ENCODE measurements at regions not wholly inside any gene's neighbourhood (a gene's known extent, or its start where the extent isn't known, plus 50 kb on each side); places are given as distances from the start of the nearest gene placed in this dataset.

DNA sequence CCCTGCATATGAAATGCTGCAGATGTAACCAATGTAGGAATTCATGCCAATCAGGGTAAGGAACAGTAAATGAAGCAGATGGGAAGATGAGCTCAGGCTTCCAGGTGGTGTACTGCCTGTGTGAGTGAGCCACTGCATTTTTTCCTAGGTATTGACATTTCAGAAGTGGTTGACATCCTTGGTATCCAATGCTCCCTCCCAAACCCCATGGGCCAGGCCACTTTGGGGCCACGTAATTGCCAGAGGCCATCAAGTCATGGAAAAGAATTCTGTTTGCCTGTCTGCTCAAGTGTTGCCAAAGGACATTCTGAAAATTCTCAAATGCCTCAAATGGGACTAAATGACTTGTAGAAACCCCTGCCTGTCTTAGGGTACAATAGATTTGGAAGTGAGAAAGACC, 384.6 kb downstream of the GATA3 start:
- H2AFZ ChIP-seq (ENCODE audit: low read length), result no peak overlapping the region

DNA sequence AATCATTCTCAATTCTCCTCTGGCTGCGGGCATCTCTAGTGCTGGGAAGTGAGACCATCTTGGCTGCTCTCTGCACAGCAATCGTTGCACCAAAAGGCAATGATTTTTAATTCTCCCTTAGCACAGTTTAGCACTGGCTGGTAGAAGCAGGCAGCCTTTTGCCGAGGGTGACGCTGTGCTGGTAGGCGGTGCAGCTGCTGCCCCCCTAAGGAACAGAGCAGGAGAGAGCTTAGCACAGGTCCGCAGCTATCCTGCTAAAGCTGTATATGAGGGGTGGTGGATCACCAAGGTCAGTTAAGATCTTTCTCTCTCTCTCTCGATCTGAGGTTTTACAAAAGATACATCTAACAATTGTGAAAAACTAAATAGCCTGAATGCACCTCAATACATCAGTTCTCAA, 390.1 kb downstream of the GATA3 start:
- Histone ChIP-seq H3K9me2 (ENCODE audit: low read depth, low read length) (no peaks in the 10 kb centered on the region), H3K4me1 (ENCODE audit: insufficient read depth, low read length, severe bottlenecking) (no peaks in the 10 kb centered on the region), H4K20me1 (ENCODE audit: insufficient read depth, low read length) (no peaks in the 10 kb centered on the region), H3K4me2 (ENCODE audit: low read length) (no peak overlapping the region), H3K36me3 (ENCODE audit: insufficient read depth, low read length) (no peaks in the 10 kb centered on the region), H2AFZ (ENCODE audit: low read length) (no peak overlapping the region), H3K79me2 (ENCODE audit: insufficient read depth, low read length) (no peaks in the 10 kb centered on the region), H3K4me3 (ENCODE audit: low read depth, low read length, poor library complexity, severe bottlenecking) (no peak overlapping the region), H3K27ac (ENCODE audit: low read depth, low read length, poor library complexity, severe bottlenecking) (no peak overlapping the region), H3K9ac (ENCODE audit: low read length) (no peak overlapping the region), H3F3A (ENCODE audit: insufficient read depth, low read length) (no peaks in the 10 kb centered on the region), H3K9me3 (ENCODE audit: low read length) (no peaks in the 10 kb centered on the region), H3K27me3 (ENCODE audit: insufficient read depth, low read length) (no peaks in the 10 kb centered on the region)
- TF ChIP-seq, protein P1, sequence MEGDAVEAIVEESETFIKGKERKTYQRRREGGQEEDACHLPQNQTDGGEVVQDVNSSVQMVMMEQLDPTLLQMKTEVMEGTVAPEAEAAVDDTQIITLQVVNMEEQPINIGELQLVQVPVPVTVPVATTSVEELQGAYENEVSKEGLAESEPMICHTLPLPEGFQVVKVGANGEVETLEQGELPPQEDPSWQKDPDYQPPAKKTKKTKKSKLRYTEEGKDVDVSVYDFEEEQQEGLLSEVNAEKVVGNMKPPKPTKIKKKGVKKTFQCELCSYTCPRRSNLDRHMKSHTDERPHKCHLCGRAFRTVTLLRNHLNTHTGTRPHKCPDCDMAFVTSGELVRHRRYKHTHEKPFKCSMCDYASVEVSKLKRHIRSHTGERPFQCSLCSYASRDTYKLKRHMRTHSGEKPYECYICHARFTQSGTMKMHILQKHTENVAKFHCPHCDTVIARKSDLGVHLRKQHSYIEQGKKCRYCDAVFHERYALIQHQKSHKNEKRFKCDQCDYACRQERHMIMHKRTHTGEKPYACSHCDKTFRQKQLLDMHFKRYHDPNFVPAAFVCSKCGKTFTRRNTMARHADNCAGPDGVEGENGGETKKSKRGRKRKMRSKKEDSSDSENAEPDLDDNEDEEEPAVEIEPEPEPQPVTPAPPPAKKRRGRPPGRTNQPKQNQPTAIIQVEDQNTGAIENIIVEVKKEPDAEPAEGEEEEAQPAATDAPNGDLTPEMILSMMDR (IDR thresholded peaks at IDR 0.05; ENCODE audit: low read length), result no peak
- TF ChIP-seq EZH2 (IDR thresholded peaks at IDR 0.05; ENCODE audit: borderline replicate concordance, low read length), result no peak

More for the DNA sequence above, 384.6 kb downstream of the GATA3 start:
- no peaks in the 10 kb centered on the region for H3K4me1 ChIP-seq (ENCODE audit: insufficient read depth, low read length, severe bottlenecking)
- no peaks in the 10 kb centered on the region for H3F3A ChIP-seq (ENCODE audit: insufficient read depth, low read length)
- no peak for TF ChIP-seq EZH2 (IDR thresholded peaks at IDR 0.05; ENCODE audit: borderline replicate concordance, low read length)
- TF ChIP-seq, protein P1 (IDR thresholded peaks at IDR 0.05; ENCODE audit: low read length), result no peak
- H3K4me2 ChIP-seq (ENCODE audit: low read length), result no peak overlapping the region
- H3K9me2 ChIP-seq (ENCODE audit: low read depth, low read length), result no peaks in the 10 kb centered on the region
- H4K20me1 ChIP-seq (ENCODE audit: insufficient read depth, low read length), result no peaks in the 10 kb centered on the region
- H3K27me3 ChIP-seq (ENCODE audit: insufficient read depth, low read length), result no peaks in the 10 kb centered on the region
- no peak overlapping the region for H3K4me3 ChIP-seq (ENCODE audit: low read depth, low read length, poor library complexity, severe bottlenecking)
- H3K36me3 ChIP-seq (ENCODE audit: insufficient read depth, low read length), result no peaks in the 10 kb centered on the region
- no peak overlapping the region for H3K27ac ChIP-seq (ENCODE audit: low read depth, low read length, poor library complexity, severe bottlenecking)
- H3K9ac ChIP-seq (ENCODE audit: low read length), result no peak overlapping the region
- no peaks in the 10 kb centered on the region for H3K9me3 ChIP-seq (ENCODE audit: low read length)
- no peaks in the 10 kb centered on the region for H3K79me2 ChIP-seq (ENCODE audit: insufficient read depth, low read length)

DNA sequence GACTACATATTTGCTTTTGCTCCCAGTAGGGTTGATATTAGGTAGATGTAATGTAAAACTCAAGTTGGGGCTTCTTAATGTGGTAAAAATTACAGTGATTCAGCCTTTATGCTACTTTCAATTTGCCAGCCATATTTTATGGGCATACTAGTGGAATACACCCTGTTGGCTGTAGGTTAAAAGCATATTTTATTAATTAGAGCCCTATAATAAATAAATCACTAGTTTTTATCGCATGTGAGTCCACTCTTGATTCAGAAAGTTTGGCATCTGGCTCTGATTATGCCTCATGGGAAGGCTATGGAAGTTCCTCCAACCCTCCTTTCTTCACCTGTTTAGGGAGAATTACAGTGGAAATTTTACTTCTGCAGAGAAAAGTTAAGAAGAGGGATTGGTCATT, 390.9 kb downstream of the GATA3 start:
- Histone ChIP-seq H3K9me2 (ENCODE audit: low read depth, low read length) (no peaks in the 10 kb centered on the region), H3F3A (ENCODE audit: insufficient read depth, low read length) (no peaks in the 10 kb centered on the region), H2AFZ (ENCODE audit: low read length) (no peak overlapping the region), H3K36me3 (ENCODE audit: insufficient read depth, low read length) (no peaks in the 10 kb centered on the region), H3K27ac (ENCODE audit: low read depth, low read length, poor library complexity, severe bottlenecking) (no peak overlapping the region), H3K9me3 (ENCODE audit: low read length) (no peaks in the 10 kb centered on the region), H3K27me3 (ENCODE audit: insufficient read depth, low read length) (no peaks in the 10 kb centered on the region), H3K4me3 (ENCODE audit: low read depth, low read length, poor library complexity, severe bottlenecking) (no peak overlapping the region), H3K79me2 (ENCODE audit: insufficient read depth, low read length) (no peaks in the 10 kb centered on the region), H3K4me1 (ENCODE audit: insufficient read depth, low read length, severe bottlenecking) (no peaks in the 10 kb centered on the region), H3K4me2 (ENCODE audit: low read length) (no peak overlapping the region), H3K9ac (ENCODE audit: low read length) (no peak overlapping the region), H4K20me1 (ENCODE audit: insufficient read depth, low read length) (no peaks in the 10 kb centered on the region)
- no peak for TF ChIP-seq EZH2 (IDR thresholded peaks at IDR 0.05; ENCODE audit: borderline replicate concordance, low read length)
- TF ChIP-seq, protein P1 (IDR thresholded peaks at IDR 0.05; ENCODE audit: low read length), result no peak
